ENCODE measurements at regions not wholly inside any gene's neighbourhood (a gene's known extent, or its start where the extent isn't known, plus 50 kb on each side); places are given as distances from the start of the nearest gene placed in this dataset.

DNA sequence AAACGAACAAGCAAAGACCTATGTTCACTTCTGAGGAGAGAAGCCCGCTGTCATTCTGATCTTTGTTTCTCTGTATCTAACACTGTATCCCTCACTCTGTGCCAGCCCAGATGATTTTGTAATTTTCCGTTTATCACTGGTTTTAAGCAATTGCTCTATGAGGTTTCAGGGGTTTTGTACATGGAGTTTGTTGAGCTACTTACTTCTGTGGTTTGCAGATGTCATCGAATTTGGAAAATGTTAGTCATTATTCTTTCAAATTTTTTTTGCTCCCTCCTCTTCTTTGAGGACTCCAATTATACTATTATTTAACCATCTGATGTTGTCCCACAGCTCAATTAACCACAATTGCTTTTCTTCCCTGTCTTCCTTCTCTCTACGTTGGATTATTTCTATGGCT lies 650.9 kb upstream of the IGFBP3 start:
- FAIRE-seq (no peak), DNase-seq (ENCODE audit: low spot score in 2 of 2) (no peak)

GRCh38 chr7:46569133-46569465 lies 648.0 kb upstream of the IGFBP3 start:
- DNase-seq (ENCODE audit: low spot score in 2 of 2), result no peak
- FAIRE-seq, result no peak

- DNase-seq (ENCODE audit: low spot score in 2 of 2) (no peak), FAIRE-seq (no peak)
These were observed 647.5 kb upstream of the IGFBP3 start for GRCh38 chr7:46568420-46569132.

DNA sequence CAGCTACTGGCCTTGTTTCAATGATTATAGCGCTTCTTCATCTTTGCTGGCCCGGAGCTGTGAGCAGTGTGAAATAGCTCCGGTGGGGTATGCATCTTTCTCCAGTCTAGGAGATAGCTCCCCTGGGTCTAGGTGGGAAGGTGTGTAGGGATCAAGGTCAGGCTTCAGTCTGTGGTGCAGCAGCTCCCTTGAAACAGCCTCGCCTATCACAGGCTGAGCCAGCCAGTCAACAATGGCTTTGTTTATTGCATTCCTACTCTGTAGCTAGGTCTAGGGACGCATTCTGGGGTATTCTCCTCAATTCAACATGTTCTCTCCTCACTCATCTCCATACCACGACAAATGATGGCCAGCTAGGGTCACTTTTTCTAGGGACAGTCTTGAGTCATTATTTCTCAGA lies 646.8 kb upstream of the IGFBP3 start:
- FAIRE-seq, result no peak
- no peak for DNase-seq (ENCODE audit: low spot score in 2 of 2)

DNA sequence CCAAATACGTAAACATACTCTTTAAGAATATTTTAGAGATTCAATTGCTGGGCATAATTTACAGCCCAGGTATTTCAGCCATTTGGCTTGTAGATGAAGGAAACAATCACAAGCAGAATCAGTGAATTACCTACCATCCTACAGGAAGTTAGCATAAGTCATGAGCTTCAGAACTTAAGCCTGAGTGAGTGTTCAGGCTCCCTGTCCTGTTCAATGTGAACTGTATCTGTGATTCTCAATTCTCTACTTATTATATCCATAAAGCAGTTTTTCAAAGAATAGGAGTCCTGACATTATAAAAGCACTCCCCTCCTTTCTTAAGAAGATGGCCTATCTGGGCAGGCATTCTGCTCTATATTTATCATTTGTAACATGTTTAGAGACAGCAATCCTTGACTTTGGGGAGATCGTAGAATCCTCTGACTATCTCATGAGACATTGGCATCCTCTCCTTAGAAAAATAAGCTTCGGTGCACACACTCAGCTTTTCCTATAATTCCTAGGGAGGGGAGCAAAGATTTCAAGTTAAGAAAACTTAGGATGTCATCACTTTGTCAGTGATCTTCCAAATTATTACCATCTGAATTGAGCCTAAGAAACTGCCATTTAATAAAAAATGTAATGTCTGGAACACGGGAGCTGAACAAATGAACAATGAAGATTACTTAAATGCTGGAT lies 645.2 kb upstream of the IGFBP3 start:
- no peak for FAIRE-seq
- DNase-seq (ENCODE audit: low spot score in 2 of 2), result no peak

- no peak for FAIRE-seq
- no peak for DNase-seq (ENCODE audit: low spot score in 2 of 2)
These were observed 644.4 kb upstream of the IGFBP3 start for GRCh38 chr7:46565253-46566096.

DNA sequence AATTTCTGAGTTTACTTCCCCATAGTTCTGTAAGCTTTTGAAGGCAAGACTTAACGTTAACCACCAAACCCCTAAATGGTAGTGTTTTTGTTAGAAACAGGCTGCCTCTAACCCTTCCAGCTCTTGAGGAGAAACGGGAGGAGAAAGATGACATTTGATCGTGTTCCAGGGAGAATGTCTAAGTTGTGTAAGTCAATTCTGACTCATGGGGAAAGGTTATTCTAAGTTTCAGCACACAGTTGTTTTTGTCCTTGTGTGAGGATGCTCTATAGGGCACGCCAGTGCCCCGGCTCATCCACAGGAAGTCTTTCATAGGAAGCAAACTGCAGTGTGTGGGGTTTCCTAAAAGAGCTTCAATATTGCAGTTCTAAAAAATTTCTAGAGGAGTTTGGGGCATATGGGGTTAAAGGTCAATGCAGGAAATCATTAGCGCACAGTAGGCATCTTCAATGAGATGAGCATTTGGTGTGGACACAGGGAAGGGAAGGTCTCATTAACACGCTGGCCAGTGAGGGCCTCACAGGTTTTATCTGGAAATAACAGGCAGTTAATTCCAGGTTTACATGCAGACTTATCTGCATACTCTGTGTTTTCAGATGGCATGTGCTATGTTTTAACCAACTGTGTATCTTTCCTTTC lies 638.2 kb upstream of the IGFBP3 start:
- DNase-seq (ENCODE audit: low spot score in 2 of 2) (no peak), FAIRE-seq (no peak)

- no peak for FAIRE-seq
- no peak for DNase-seq (ENCODE audit: low spot score in 2 of 2)
These were observed 637.6 kb upstream of the IGFBP3 start for GRCh38 chr7:46558482-46559193.

- FAIRE-seq (no peak), DNase-seq (ENCODE audit: low spot score in 2 of 2) (no peak)
These were observed 636.7 kb upstream of the IGFBP3 start for GRCh38 chr7:46557781-46558180.

- DNase-seq (ENCODE audit: low spot score in 2 of 2) (no peak), FAIRE-seq (no peak)
These were observed 636.2 kb upstream of the IGFBP3 start for GRCh38 chr7:46557295-46557711.

DNA sequence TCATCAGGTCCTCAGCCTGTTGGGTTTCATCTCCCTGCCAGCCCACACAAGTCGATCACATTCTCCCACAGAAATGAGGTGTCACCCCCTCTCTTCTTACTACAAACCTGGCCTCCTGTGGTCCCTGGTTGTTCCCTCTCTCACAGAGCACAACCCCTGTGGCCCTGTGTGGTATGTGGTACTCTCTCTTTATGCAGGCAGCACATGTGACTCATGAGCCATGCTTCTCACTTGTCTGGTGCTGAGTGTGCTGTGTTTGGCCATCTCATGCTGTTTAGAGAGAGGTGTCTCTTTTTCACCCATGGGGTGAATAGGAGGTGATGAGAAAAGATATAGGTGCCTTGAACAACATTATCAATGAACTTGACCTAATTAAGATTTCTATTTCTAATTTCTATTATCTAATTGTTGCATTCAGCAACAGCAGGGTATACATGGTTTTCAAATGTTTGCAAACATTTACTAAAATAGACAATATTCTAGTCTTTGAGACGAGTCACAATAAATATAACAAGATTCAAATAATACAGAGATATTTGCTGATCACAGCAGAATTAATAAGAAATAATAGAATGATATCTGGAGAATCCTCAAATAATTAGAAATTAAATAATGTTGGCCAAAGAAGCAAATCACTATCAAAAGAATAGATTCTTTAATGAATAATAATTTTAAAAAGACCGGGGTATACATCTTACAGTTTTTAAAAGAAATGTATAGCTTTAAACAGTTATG lies 633.8 kb upstream of the IGFBP3 start:
- FAIRE-seq, result no peak

GRCh38 chr7:46551603-46552002 lies 630.5 kb upstream of the IGFBP3 start:
- DNase-seq (ENCODE audit: low spot score in 2 of 2), result no peak
- no peak for FAIRE-seq

More for the DNA sequence above, 633.8 kb upstream of the IGFBP3 start:
- no peak for DNase-seq (ENCODE audit: low spot score in 2 of 2)

DNA sequence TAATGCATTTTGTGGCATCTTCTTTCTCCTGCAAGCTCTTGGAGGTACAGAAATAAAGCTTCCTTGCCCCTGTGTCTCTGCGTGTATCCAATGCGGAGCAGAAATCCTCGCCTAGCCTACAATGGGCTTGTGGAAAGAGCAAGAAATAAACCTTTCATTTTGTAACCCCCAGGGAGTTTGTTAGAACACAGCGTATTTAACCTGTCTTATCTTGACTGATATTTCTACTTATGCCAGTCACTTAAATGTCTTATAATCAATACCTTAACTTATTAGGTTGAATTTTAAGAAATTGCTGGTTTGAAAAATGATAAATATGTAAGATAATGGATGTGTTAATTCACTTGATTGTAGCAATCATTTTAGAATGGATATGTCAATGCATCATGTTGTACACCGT lies 629.8 kb upstream of the IGFBP3 start:
- FAIRE-seq (no peak), DNase-seq (ENCODE audit: low spot score in 2 of 2) (no peak)

DNA sequence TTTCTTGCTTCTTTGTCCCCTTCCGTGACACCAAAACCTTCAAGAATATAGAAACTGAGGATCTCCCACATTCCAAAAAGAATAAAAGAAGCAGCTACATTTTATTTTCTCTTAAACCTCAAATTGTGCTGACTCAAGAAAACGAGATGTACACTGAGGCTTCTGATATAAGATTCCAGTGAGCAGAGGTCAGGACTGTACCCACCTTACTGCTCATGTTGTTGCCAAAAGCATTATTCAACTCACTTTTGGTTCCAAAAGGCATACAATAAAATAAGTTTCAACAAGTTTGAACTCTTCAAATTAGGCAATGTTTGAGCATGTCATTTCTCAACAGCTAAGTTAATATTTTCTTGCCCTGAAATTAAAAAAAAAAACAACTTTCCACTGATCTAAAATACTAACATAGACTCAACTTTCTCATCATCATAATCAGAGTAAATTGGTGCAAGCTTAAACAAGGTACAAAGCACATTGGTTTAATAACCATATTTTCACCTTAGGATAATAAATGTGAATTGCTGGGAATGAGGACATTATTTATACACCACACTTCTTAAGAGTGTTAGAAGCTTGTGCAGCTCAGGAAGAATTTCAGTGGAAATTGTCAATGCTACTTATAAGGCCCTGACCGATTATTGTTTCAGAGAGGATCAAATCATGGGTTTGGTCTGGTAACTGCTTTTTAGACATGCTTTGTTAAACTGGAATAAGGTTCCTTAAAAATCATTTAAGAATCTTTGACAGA lies 629.0 kb upstream of the IGFBP3 start:
- DNase-seq (ENCODE audit: low spot score in 2 of 2) (no peak), FAIRE-seq (no peak)

DNA sequence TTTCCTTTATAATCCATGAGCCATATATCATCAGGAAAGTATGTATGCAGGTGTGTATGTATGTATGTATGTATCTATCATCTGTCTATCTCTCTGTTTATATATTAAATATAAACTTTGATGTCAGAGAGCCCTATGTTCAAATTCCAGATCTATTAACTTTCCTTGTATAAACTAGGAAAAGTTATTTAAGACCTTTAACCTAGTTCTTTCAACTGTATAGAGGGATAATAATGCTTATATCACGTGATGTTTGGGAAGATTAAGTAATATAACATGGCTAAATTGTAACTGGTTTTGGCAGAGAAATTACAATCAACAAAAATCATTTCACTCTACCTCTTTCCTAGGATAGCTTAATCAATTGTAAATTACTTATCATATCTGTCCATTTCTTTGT lies 628.3 kb upstream of the IGFBP3 start:
- FAIRE-seq, result no peak
- no peak for DNase-seq (ENCODE audit: low spot score in 2 of 2)

- FAIRE-seq, result no peak
- DNase-seq (ENCODE audit: low spot score in 2 of 2), result no peak
These were observed 626.0 kb upstream of the IGFBP3 start for GRCh38 chr7:46547044-46547443.

- FAIRE-seq, result no peak
- DNase-seq (ENCODE audit: low spot score in 2 of 2), result no peak
These were observed 624.7 kb upstream of the IGFBP3 start for GRCh38 chr7:46545790-46546189.

DNA sequence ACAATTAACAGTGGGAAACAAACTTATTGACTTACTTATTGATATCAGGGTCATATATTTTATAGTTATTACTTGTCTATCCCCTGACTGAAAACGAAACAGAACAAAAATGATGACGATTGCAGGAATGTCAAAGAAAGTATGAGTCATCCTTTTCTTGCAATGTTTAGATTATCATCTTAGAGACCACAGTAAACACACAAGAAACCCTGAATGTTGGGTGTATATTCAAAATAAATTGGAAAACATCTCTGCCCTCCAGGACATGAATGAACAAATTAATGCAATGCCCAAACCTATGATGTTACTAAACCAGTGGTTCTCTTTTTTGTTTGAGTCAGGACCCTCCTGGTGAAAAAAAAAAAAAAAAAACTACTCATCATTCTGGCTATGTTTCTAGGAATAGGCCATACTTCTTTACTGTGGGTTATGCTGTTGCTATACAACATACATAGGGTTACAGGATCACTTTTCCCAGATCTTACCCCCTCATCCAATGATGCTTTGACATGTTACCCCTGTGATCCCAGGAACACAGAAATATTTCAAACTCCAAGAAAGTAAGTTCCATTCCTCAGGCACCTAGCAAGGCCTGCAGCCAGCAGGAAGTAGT lies 623.4 kb upstream of the IGFBP3 start:
- no peak for DNase-seq (ENCODE audit: low spot score in 2 of 2)
- no peak for FAIRE-seq

DNA sequence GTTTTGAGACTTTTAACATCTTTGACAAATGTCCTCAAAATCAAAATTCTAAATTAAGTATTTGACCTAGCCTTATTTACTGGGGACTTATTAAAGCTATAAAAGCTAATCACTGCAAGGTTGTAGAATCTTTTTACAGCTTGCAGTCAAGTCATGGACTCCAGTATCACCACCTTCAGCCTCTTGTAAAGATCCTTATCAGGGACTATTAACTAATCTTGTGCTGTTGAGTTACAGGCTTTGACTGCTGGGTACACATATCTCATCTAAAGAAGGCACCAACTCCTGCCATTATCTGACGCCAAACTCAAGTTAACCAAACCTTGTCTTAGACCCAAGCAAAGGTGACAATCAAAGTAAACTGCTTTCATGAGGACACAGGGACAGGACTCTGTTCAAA lies 621.0 kb upstream of the IGFBP3 start:
- DNase-seq (ENCODE audit: low spot score in 2 of 2) (no peak), FAIRE-seq (no peak)

Measured in frontal cortex (tissue), 3 donors.